ENCODE measurements at regions not wholly inside any gene's neighbourhood (a gene's known extent, or its start where the extent isn't known, plus 50 kb on each side); places are given as distances from the start of the nearest gene placed in this dataset.

DNA sequence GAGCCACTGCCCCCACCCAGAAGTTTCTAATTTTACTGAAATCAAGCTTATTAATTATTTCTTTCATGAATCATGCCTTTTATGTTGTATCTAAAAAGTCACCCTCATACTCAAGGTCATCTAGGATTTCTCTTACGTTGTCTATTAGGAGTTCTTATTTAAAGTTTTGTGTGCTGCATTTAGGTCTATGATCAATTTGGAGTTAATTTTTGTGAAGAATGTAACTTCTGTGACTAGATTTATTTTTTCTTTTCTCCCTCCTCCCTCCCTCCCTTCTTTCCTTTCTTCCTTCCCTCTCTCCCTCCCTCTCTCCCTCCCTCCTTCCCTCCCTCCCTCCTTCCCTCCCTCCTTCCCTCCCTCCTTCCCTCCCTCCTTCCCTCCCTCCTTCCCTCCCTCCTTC, 317.6 kb downstream of the PLA2G4A start:
- Histone ChIP-seq H3K23ac (ENCODE audit: low read length) (no peak overlapping the region), H4K8ac (ENCODE audit: low read depth, low read length) (no peak overlapping the region), H3K4ac (ENCODE audit: low read depth, low read length) (no peak overlapping the region), H3K27ac (ENCODE audit: low read depth, low read length) (no peak overlapping the region), H2BK12ac (ENCODE audit: low read length) (no peak overlapping the region), H4K12ac (ENCODE audit: low read depth, low read length) (no peak overlapping the region), H3K27me3 (ENCODE audit: insufficient read depth, low read length) (no peaks in the 10 kb centered on the region), H2AFZ (ENCODE audit: insufficient read depth, low read length, poor library complexity) (no peak overlapping the region), H2BK120ac (ENCODE audit: insufficient read depth, low read length, poor library complexity) (no peak overlapping the region), H3K4me2 (ENCODE audit: low read length) (no peak overlapping the region), H3K14ac (ENCODE audit: low read length) (no peak overlapping the region), H2BK5ac (ENCODE audit: low read depth, low read length, poor library complexity) (no peak overlapping the region), H3K9ac (ENCODE audit: low read length) (no peak overlapping the region), H3K79me2 (ENCODE audit: control insufficient read depth, insufficient read depth, low read length, poor library complexity) (no peaks in the 10 kb centered on the region), H3K4me1 (ENCODE audit: control insufficient read depth in 1 of 2, insufficient read depth in 2 of 2, low read length in 2 of 2) (no peaks in the 10 kb centered on the region), H3K79me1 (ENCODE audit: low read length) (no peaks in the 10 kb centered on the region), H3K36me3 (ENCODE audit: control insufficient read depth in 1 of 2, insufficient read depth in 2 of 2, low read length in 2 of 2) (no peaks in the 10 kb centered on the region), H3K18ac (ENCODE audit: low read length) (no peak overlapping the region), H3K4me3 (ENCODE audit: low read depth, low read length) (no peak overlapping the region), H2AK5ac (ENCODE audit: low read length) (no peak overlapping the region), H4K91ac (ENCODE audit: low read depth, low read length) (no peak overlapping the region), H3K9me3 (ENCODE audit: insufficient read depth, low read depth, low read length) (no peaks in the 10 kb centered on the region)
- WGBS (ENCODE audit: extremely low coverage, insufficient coverage, insufficient read length), result no CpG with 5 or more reads among the region's 1 CpG
- no peak for DNase-seq

DNA sequence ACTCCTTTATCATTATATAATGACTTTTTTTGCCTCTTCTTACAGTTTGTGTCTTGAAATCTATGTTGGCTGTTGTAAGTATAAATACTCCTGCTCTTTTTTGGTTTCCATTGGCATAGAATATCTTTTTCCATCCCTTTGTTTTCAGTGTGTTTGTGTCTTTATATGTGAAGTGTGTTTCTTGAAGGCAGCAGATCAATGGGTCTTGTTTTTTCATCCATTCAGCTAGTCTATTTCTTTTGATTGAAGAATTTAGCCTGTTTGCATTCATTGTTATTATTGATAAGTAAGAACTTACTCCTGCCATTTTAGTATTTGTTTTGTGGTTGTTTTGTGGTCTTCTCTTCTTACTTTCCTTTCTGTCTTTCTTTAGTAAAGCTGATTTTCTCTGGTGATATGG, 322.8 kb downstream of the PLA2G4A start:
- Histone ChIP-seq H3K4ac (ENCODE audit: low read depth, low read length) (no peak overlapping the region), H3K4me1 (ENCODE audit: control insufficient read depth in 1 of 2, insufficient read depth in 2 of 2, low read length in 2 of 2) (no peaks in the 10 kb centered on the region), H3K27me3 (ENCODE audit: insufficient read depth, low read length) (no peaks in the 10 kb centered on the region), H3K14ac (ENCODE audit: low read length) (no peak overlapping the region), H3K79me1 (ENCODE audit: low read length) (no peaks in the 10 kb centered on the region), H3K23ac (ENCODE audit: low read length) (no peak overlapping the region), H3K4me3 (ENCODE audit: low read depth, low read length) (no peak overlapping the region), H4K8ac (ENCODE audit: low read depth, low read length) (no peak overlapping the region), H3K18ac (ENCODE audit: low read length) (no peak overlapping the region), H2BK120ac (ENCODE audit: insufficient read depth, low read length, poor library complexity) (no peak overlapping the region), H2BK5ac (ENCODE audit: low read depth, low read length, poor library complexity) (no peak overlapping the region), H4K91ac (ENCODE audit: low read depth, low read length) (no peak overlapping the region), H4K12ac (ENCODE audit: low read depth, low read length) (no peak overlapping the region), H3K27ac (ENCODE audit: low read depth, low read length) (no peak overlapping the region), H3K9ac (ENCODE audit: low read length) (no peak overlapping the region), H2BK12ac (ENCODE audit: low read length) (no peak overlapping the region), H3K4me2 (ENCODE audit: low read length) (no peak overlapping the region), H3K79me2 (ENCODE audit: control insufficient read depth, insufficient read depth, low read length, poor library complexity) (no peaks in the 10 kb centered on the region), H3K9me3 (ENCODE audit: insufficient read depth, low read depth, low read length) (no peaks in the 10 kb centered on the region), H2AFZ (ENCODE audit: insufficient read depth, low read length, poor library complexity) (no peak overlapping the region), H2AK5ac (ENCODE audit: low read length) (no peak overlapping the region), H3K36me3 (ENCODE audit: control insufficient read depth in 1 of 2, insufficient read depth in 2 of 2, low read length in 2 of 2) (no peaks in the 10 kb centered on the region)
- no peak for DNase-seq

DNA sequence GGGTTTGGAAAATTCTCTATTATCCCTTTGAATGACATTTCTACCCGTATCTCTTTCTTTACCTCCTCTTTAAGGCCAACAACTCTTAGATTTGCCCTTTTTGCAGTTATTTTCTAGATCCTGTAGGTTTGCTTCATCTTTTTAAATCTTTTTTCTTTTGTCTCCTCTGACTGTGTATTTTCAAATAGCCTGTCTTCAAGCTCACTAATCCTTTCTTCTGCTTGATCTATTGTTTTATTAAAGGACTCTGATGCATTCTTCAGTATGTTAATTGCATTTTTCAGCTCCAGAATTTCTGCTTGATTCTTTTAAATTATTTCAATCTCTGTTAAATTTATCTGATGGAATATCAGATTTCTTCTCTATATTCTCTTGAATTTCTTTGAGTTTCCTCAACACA, 324.3 kb downstream of the PLA2G4A start:
- Histone ChIP-seq H3K9ac (ENCODE audit: low read length) (no peak overlapping the region), H2AK5ac (ENCODE audit: low read length) (no peak overlapping the region), H3K18ac (ENCODE audit: low read length) (no peak overlapping the region), H3K79me2 (ENCODE audit: control insufficient read depth, insufficient read depth, low read length, poor library complexity) (no peaks in the 10 kb centered on the region), H4K91ac (ENCODE audit: low read depth, low read length) (no peak overlapping the region), H3K4me3 (ENCODE audit: low read depth, low read length) (no peak overlapping the region), H2AFZ (ENCODE audit: insufficient read depth, low read length, poor library complexity) (no peak overlapping the region), H3K79me1 (ENCODE audit: low read length) (no peaks in the 10 kb centered on the region), H3K27me3 (ENCODE audit: insufficient read depth, low read length) (no peaks in the 10 kb centered on the region), H3K36me3 (ENCODE audit: control insufficient read depth in 1 of 2, insufficient read depth in 2 of 2, low read length in 2 of 2) (no peaks in the 10 kb centered on the region), H3K4ac (ENCODE audit: low read depth, low read length) (no peak overlapping the region), H2BK5ac (ENCODE audit: low read depth, low read length, poor library complexity) (no peak overlapping the region), H4K8ac (ENCODE audit: low read depth, low read length) (no peak overlapping the region), H4K12ac (ENCODE audit: low read depth, low read length) (no peak overlapping the region), H3K9me3 (ENCODE audit: insufficient read depth, low read depth, low read length) (no peaks in the 10 kb centered on the region), H3K27ac (ENCODE audit: low read depth, low read length) (no peak overlapping the region), H3K4me1 (ENCODE audit: control insufficient read depth in 1 of 2, insufficient read depth in 2 of 2, low read length in 2 of 2) (no peaks in the 10 kb centered on the region), H3K23ac (ENCODE audit: low read length) (no peak overlapping the region), H3K4me2 (ENCODE audit: low read length) (no peak overlapping the region), H3K14ac (ENCODE audit: low read length) (no peak overlapping the region), H2BK12ac (ENCODE audit: low read length) (no peak overlapping the region), H2BK120ac (ENCODE audit: insufficient read depth, low read length, poor library complexity) (no peak overlapping the region)
- DNase-seq, result no peak
- WGBS (ENCODE audit: extremely low coverage, insufficient coverage, insufficient read length), result no CpG with 5 or more reads among the region's 1 CpG

DNA sequence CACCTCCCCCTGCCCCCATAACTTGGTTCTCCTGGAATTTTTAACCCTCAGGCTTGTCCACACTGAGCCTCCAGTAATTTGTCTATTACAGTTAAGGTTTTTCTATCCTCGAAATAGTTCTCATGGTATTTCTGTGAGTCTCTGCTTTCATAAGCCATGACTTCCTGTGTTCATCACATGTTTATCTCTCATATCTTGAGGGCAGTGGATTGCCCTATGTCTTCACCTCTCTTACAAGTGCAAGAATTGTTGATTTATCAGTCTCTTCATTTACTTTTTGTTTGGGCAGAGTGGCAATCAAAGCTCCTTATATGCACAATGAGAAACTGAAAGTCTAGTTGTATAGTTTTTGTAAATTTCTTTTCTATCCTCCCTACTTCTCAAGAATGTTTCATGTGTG, 328.4 kb downstream of the PLA2G4A start:
- Histone ChIP-seq H3K18ac (ENCODE audit: low read length) (no peak overlapping the region), H2BK120ac (ENCODE audit: insufficient read depth, low read length, poor library complexity) (no peak overlapping the region), H2AK5ac (ENCODE audit: low read length) (no peak overlapping the region), H4K91ac (ENCODE audit: low read depth, low read length) (no peak overlapping the region), H3K27me3 (ENCODE audit: insufficient read depth, low read length) (no peaks in the 10 kb centered on the region), H4K8ac (ENCODE audit: low read depth, low read length) (no peak overlapping the region), H2BK5ac (ENCODE audit: low read depth, low read length, poor library complexity) (no peak overlapping the region), H3K36me3 (ENCODE audit: control insufficient read depth in 1 of 2, insufficient read depth in 2 of 2, low read length in 2 of 2) (no peaks in the 10 kb centered on the region), H2AFZ (ENCODE audit: insufficient read depth, low read length, poor library complexity) (no peak overlapping the region), H2BK12ac (ENCODE audit: low read length) (no peak overlapping the region), H3K4me3 (ENCODE audit: low read depth, low read length) (no peak overlapping the region), H3K14ac (ENCODE audit: low read length) (no peak overlapping the region), H4K12ac (ENCODE audit: low read depth, low read length) (no peak overlapping the region), H3K4ac (ENCODE audit: low read depth, low read length) (no peak overlapping the region), H3K9me3 (ENCODE audit: insufficient read depth, low read depth, low read length) (no peaks in the 10 kb centered on the region), H3K79me2 (ENCODE audit: control insufficient read depth, insufficient read depth, low read length, poor library complexity) (no peaks in the 10 kb centered on the region), H3K4me1 (ENCODE audit: control insufficient read depth in 1 of 2, insufficient read depth in 2 of 2, low read length in 2 of 2) (no peaks in the 10 kb centered on the region), H3K4me2 (ENCODE audit: low read length) (no peak overlapping the region), H3K27ac (ENCODE audit: low read depth, low read length) (no peak overlapping the region), H3K9ac (ENCODE audit: low read length) (no peak overlapping the region), H3K79me1 (ENCODE audit: low read length) (no peaks in the 10 kb centered on the region), H3K23ac (ENCODE audit: low read length) (no peak overlapping the region)
- DNase-seq, result no peak
- WGBS (ENCODE audit: extremely low coverage, insufficient coverage, insufficient read length), result no CpG with 5 or more reads among the region's 1 CpG

DNA sequence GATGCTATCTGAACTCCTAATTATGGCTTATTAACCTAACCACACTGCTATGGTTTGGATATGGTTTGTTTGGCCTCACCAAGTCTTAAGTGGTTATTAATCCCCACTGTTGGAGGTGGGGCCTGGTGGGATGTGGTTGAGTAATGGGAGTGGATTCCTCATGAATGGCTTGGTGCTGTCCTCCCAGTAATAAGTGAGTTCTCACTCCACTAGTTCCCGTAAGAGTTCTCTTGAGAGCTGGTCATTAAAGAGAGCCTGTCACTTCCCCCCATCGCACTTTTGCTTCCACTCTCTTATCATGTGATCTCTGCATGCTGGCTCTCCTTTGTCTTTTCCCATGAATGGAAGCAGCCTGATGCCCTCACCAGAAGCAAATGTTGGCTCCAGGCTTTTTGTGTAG, 328.8 kb downstream of the PLA2G4A start:
- no peaks in the 10 kb centered on the region for H3K4me1 ChIP-seq (ENCODE audit: control insufficient read depth in 1 of 2, insufficient read depth in 2 of 2, low read length in 2 of 2)
- H3K14ac ChIP-seq (ENCODE audit: low read length), result no peak overlapping the region
- no peaks in the 10 kb centered on the region for H3K79me1 ChIP-seq (ENCODE audit: low read length)
- H3K27me3 ChIP-seq (ENCODE audit: insufficient read depth, low read length), result no peaks in the 10 kb centered on the region
- H2BK12ac ChIP-seq (ENCODE audit: low read length), result no peak overlapping the region
- H3K27ac ChIP-seq (ENCODE audit: low read depth, low read length), result no peak overlapping the region
- H4K8ac ChIP-seq (ENCODE audit: low read depth, low read length), result no peak overlapping the region
- no peaks in the 10 kb centered on the region for H3K36me3 ChIP-seq (ENCODE audit: control insufficient read depth in 1 of 2, insufficient read depth in 2 of 2, low read length in 2 of 2)
- H2AK5ac ChIP-seq (ENCODE audit: low read length), result no peak overlapping the region
- no peak overlapping the region for H4K91ac ChIP-seq (ENCODE audit: low read depth, low read length)
- no peaks in the 10 kb centered on the region for H3K79me2 ChIP-seq (ENCODE audit: control insufficient read depth, insufficient read depth, low read length, poor library complexity)
- H3K4me3 ChIP-seq (ENCODE audit: low read depth, low read length), result no peak overlapping the region
- H3K9ac ChIP-seq (ENCODE audit: low read length), result no peak overlapping the region
- H3K18ac ChIP-seq (ENCODE audit: low read length), result no peak overlapping the region
- H3K4me2 ChIP-seq (ENCODE audit: low read length), result no peak overlapping the region
- H2AFZ ChIP-seq (ENCODE audit: insufficient read depth, low read length, poor library complexity), result no peak overlapping the region
- no peak overlapping the region for H4K12ac ChIP-seq (ENCODE audit: low read depth, low read length)
- no peak overlapping the region for H3K4ac ChIP-seq (ENCODE audit: low read depth, low read length)
- no CpG with 5 or more reads among the region's 2 CpGs for WGBS (ENCODE audit: extremely low coverage, insufficient coverage, insufficient read length)
- no peak for DNase-seq
- no peaks in the 10 kb centered on the region for H3K9me3 ChIP-seq (ENCODE audit: insufficient read depth, low read depth, low read length)
- no peak overlapping the region for H2BK120ac ChIP-seq (ENCODE audit: insufficient read depth, low read length, poor library complexity)
- H3K23ac ChIP-seq (ENCODE audit: low read length), result no peak overlapping the region
- no peak overlapping the region for H2BK5ac ChIP-seq (ENCODE audit: low read depth, low read length, poor library complexity)

Measured in trophoblast cell (in vitro differentiated cells and primary cell).